ENCODE measurements at regions not wholly inside any gene's neighbourhood (a gene's known extent, or its start where the extent isn't known, plus 50 kb on each side); places are given as distances from the start of the nearest gene placed in this dataset.

DNA sequence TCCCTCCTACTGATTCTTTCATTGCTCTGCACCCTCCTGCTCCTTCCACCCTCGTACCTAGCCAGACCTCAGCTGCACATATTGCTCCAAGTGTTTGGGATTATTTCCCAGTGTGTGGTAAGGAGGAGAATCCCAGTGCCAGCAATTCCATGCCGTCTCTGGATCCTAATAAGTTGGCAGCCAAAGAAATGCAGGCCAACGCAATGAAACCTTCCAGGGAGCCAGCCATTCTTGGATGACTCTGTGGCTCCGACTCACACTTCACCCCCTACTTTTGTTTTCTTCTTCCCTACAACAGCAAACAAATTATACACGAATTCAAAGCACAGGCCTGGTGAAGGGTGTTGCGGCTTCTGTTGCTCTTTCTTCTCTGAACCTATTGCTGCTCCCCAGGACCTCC is 82.5 kb upstream of the SLC1A3 start:
- BruUV-seq (replicated peaks), result no TSS peak
- intact Hi-C loops (cut with micrococcal nuclease; ENCODE audit: unreplicated experiment) (no loop called here), in situ Hi-C loops (cut with MboI) (no loop called here)
- POLR2A ChIA-PET, result no interaction called here
- H3K4me2 ChIP-seq (ENCODE audit: control insufficient read depth, insufficient read depth), result no peak overlapping the region
- 13% methylated on average over 6 of the region's 6 CpGs for whole genome bisulfite sequencing (ENCODE audit: insufficient coverage, insufficient replicate concordance, low lambda C conversion rate, missing lambda C conversion rate)
- SMC1A ChIA-PET (ENCODE audit: uncharacterized antibody, unreplicated experiment), result no interaction called here
- RAD21 ChIA-PET (ENCODE audit: unreplicated experiment), result no interaction called here
- no peak overlapping the region for H3K27ac ChIP-seq (ENCODE audit: control insufficient read depth, insufficient read depth)
- H3K79me2 ChIP-seq (ENCODE audit: control insufficient read depth, insufficient read depth, low read length), result no peaks in the 10 kb centered on the region
- CTCF ChIA-PET, result no interaction called here
- FAIRE-seq, result no peak
- ATAC-seq, result no peak
- DNase-seq (ENCODE audit: low read depth, low spot score), result no peak
- no peak overlapping the region for H2AFZ ChIP-seq (ENCODE audit: control insufficient read depth, low read depth, low read length)
- TF ChIP-seq SREBF1 (IDR thresholded peaks at IDR 0.05; ENCODE audit: low read length) (no peak), JUND (IDR thresholded peaks at IDR 0.05; ENCODE audit: low read depth, low read length) (no peak), GATAD2B (conservative IDR thresholded peaks at IDR 0.05; ENCODE audit: low read depth) (no peak), MEF2A (IDR thresholded peaks at IDR 0.05; ENCODE audit: insufficient read depth, low read depth, low read length) (no peak), NFXL1 (IDR thresholded peaks at IDR 0.05; ENCODE audit: borderline replicate concordance) (no peak), NFIC (IDR thresholded peaks at IDR 0.05; ENCODE audit: low read depth, low read length) (no peak), ESRRA (IDR thresholded peaks at IDR 0.05; ENCODE audit: low read length) (no peak), BCLAF1 (IDR thresholded peaks at IDR 0.05) (no peak), E4F1 (IDR thresholded peaks at IDR 0.05; ENCODE audit: borderline replicate concordance, partially characterized antibody) (no peak)
- TF ChIP-seq, protein P1, sequence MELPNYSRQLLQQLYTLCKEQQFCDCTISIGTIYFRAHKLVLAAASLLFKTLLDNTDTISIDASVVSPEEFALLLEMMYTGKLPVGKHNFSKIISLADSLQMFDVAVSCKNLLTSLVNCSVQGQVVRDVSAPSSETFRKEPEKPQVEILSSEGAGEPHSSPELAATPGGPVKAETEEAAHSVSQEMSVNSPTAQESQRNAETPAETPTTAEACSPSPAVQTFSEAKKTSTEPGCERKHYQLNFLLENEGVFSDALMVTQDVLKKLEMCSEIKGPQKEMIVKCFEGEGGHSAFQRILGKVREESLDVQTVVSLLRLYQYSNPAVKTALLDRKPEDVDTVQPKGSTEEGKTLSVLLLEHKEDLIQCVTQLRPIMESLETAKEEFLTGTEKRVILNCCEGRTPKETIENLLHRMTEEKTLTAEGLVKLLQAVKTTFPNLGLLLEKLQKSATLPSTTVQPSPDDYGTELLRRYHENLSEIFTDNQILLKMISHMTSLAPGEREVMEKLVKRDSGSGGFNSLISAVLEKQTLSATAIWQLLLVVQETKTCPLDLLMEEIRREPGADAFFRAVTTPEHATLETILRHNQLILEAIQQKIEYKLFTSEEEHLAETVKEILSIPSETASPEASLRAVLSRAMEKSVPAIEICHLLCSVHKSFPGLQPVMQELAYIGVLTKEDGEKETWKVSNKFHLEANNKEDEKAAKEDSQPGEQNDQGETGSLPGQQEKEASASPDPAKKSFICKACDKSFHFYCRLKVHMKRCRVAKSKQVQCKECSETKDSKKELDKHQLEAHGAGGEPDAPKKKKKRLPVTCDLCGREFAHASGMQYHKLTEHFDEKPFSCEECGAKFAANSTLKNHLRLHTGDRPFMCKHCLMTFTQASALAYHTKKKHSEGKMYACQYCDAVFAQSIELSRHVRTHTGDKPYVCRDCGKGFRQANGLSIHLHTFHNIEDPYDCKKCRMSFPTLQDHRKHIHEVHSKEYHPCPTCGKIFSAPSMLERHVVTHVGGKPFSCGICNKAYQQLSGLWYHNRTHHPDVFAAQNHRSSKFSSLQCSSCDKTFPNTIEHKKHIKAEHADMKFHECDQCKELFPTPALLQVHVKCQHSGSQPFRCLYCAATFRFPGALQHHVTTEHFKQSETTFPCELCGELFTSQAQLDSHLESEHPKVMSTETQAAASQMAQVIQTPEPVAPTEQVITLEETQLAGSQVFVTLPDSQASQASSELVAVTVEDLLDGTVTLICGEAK (IDR thresholded peaks at IDR 0.05; ENCODE audit: borderline replicate concordance), result no peak
- TF ChIP-seq, protein P2, sequence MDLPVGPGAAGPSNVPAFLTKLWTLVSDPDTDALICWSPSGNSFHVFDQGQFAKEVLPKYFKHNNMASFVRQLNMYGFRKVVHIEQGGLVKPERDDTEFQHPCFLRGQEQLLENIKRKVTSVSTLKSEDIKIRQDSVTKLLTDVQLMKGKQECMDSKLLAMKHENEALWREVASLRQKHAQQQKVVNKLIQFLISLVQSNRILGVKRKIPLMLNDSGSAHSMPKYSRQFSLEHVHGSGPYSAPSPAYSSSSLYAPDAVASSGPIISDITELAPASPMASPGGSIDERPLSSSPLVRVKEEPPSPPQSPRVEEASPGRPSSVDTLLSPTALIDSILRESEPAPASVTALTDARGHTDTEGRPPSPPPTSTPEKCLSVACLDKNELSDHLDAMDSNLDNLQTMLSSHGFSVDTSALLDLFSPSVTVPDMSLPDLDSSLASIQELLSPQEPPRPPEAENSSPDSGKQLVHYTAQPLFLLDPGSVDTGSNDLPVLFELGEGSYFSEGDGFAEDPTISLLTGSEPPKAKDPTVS (IDR thresholded peaks at IDR 0.05; ENCODE audit: low read depth, low read length), result no peak
- no peaks in the 10 kb centered on the region for H4K20me1 ChIP-seq (ENCODE audit: control insufficient read depth, insufficient read depth)
- H3K9me3 ChIP-seq (replicated peaks; ENCODE audit: control insufficient read depth, insufficient read depth, low read length), result no peaks in the 10 kb centered on the region; the same call in 2 of the 3 replicates
- no peak overlapping the region for H3K4me3 ChIP-seq
- H3K4me1 ChIP-seq (ENCODE audit: control insufficient read depth, insufficient read depth, low read length), result no peaks in the 10 kb centered on the region
- no peaks in the 10 kb centered on the region for H3K36me3 ChIP-seq (ENCODE audit: control insufficient read depth in 2 of 2, insufficient read depth in 2 of 2, low read length in 1 of 2)
- H3K27me3 ChIP-seq (replicated peaks in 1 of 2; ENCODE audit: control insufficient read depth in 2 of 2, insufficient read depth in 2 of 2, low read length in 1 of 2), result no peaks in the 10 kb centered on the region
- H3K9ac ChIP-seq (ENCODE audit: control insufficient read depth, insufficient read depth, low read length), result no peak overlapping the region
